ENCODE measurements at regions not wholly inside any gene's neighbourhood (a gene's known extent, or its start where the extent isn't known, plus 50 kb on each side); places are given as distances from the start of the nearest gene placed in this dataset.

DNA sequence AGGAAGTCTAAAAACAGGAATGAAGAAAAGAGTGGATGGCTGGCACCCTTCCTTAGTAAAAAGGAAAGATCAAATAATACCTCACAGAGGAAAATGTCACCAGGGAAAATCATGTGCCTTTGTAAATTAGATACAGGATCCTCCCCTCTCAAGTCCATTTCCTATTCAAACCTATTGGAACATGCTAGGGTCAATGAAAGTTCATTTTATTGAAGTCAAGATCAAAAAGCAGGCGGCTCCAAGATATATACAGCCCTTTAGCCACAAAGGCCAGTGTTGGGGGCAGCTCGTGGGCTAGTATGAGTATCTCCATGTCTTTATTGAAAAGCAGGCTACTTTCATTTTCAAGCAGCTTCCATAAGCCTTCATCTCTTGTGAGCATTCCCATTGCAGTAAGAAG lies 141.1 kb downstream of the QDPR start:
- TF ChIP-seq, protein P1, sequence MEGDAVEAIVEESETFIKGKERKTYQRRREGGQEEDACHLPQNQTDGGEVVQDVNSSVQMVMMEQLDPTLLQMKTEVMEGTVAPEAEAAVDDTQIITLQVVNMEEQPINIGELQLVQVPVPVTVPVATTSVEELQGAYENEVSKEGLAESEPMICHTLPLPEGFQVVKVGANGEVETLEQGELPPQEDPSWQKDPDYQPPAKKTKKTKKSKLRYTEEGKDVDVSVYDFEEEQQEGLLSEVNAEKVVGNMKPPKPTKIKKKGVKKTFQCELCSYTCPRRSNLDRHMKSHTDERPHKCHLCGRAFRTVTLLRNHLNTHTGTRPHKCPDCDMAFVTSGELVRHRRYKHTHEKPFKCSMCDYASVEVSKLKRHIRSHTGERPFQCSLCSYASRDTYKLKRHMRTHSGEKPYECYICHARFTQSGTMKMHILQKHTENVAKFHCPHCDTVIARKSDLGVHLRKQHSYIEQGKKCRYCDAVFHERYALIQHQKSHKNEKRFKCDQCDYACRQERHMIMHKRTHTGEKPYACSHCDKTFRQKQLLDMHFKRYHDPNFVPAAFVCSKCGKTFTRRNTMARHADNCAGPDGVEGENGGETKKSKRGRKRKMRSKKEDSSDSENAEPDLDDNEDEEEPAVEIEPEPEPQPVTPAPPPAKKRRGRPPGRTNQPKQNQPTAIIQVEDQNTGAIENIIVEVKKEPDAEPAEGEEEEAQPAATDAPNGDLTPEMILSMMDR (conservative IDR thresholded peaks at IDR 0.05 in 1 of 2, IDR thresholded peaks at IDR 0.05 in 1 of 2; ENCODE audit: low read depth in 1 of 2, low read length in 2 of 2), result no peak
- no peak for TF ChIP-seq EZH2 (IDR thresholded peaks at IDR 0.05; ENCODE audit: low read length, missing control alignments)
